ENCODE measurements at regions not wholly inside any gene's neighbourhood (a gene's known extent, or its start where the extent isn't known, plus 50 kb on each side); places are given as distances from the start of the nearest gene placed in this dataset.

DNA sequence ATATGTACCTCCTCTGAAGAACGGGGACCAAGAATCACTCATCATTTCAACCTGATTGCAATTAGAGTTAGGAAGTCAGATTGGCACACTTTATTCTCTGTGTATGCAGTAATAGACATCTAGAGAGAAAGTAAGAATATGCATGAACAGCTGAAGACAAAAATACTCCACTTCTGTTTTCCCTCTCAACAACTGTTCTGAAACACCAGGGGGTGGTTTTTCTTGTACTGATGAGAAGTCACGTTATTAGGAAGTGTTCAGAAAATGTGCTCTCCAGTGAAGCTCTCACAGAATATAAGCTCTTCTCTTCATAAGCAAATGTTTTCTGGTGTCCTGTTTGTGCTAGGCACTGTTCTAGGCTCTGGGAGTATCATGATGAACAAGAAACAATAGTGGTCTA is 531.7 kb upstream of the C9orf72 start:
- TF ChIP-seq, protein P1, sequence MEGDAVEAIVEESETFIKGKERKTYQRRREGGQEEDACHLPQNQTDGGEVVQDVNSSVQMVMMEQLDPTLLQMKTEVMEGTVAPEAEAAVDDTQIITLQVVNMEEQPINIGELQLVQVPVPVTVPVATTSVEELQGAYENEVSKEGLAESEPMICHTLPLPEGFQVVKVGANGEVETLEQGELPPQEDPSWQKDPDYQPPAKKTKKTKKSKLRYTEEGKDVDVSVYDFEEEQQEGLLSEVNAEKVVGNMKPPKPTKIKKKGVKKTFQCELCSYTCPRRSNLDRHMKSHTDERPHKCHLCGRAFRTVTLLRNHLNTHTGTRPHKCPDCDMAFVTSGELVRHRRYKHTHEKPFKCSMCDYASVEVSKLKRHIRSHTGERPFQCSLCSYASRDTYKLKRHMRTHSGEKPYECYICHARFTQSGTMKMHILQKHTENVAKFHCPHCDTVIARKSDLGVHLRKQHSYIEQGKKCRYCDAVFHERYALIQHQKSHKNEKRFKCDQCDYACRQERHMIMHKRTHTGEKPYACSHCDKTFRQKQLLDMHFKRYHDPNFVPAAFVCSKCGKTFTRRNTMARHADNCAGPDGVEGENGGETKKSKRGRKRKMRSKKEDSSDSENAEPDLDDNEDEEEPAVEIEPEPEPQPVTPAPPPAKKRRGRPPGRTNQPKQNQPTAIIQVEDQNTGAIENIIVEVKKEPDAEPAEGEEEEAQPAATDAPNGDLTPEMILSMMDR (optimal IDR thresholded peaks at IDR 0.05 in 1 of 3, IDR thresholded peaks at IDR 0.05 in 1 of 3, conservative IDR thresholded peaks at IDR 0.05 in 1 of 3; ENCODE audit: extremely low read depth in 1 of 3, insufficient read depth in 2 of 3, low read length in 3 of 3): no peak
- no peak for TF ChIP-seq EZH2 (IDR thresholded peaks at IDR 0.05; ENCODE audit: low read length)

All from keratinocyte (primary cell).